ENCODE measurements at regions not wholly inside any gene's neighbourhood (a gene's known extent, or its start where the extent isn't known, plus 50 kb on each side); places are given as distances from the start of the nearest gene placed in this dataset.

DNA sequence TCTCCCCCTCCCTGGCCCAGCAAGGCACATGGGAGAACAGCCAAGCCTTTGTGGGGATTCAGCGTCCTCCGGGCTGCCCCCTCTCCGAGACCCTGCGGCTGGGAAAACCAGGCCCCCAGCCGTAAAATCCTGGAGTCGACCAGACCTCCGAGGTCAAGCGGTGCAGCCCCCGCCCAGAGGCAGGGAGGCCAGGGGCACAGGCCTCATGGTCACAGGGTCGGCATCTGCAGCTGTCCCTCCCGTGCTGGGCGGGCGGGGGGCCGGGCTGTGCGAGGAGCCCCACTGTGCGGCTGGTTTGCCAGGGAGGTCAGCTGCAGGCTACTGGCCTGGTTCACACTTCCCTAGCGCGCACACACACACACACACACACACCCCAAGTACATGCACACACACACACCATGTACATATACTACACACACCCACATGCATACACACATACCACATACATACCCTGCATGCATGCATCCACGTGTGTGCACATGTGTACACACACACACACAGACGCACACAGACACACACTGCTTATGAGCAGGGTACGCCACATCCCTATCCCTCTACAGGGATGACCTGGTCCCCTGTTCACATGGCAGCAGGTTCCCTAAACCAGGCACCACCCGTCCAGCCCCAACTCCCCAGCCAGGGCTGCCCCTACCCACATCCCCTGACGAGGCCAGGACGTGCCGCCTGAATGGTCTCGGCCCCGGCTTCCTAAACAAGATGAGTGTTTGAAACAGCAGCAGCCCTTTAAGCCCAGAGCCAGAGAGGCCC is 108.9 kb upstream of the CIBAR2 start:
- TF ChIP-seq, protein P1, sequence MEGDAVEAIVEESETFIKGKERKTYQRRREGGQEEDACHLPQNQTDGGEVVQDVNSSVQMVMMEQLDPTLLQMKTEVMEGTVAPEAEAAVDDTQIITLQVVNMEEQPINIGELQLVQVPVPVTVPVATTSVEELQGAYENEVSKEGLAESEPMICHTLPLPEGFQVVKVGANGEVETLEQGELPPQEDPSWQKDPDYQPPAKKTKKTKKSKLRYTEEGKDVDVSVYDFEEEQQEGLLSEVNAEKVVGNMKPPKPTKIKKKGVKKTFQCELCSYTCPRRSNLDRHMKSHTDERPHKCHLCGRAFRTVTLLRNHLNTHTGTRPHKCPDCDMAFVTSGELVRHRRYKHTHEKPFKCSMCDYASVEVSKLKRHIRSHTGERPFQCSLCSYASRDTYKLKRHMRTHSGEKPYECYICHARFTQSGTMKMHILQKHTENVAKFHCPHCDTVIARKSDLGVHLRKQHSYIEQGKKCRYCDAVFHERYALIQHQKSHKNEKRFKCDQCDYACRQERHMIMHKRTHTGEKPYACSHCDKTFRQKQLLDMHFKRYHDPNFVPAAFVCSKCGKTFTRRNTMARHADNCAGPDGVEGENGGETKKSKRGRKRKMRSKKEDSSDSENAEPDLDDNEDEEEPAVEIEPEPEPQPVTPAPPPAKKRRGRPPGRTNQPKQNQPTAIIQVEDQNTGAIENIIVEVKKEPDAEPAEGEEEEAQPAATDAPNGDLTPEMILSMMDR (IDR thresholded peaks at IDR 0.05) = no peak
- no peak for TF ChIP-seq POLR2A (IDR thresholded peaks at IDR 0.05)
